GM12878 (cell line): ENCODE measurements at regions not wholly inside any gene's neighbourhood (a gene's known extent, or its start where the extent isn't known, plus 50 kb on each side); places are given as distances from the start of the nearest gene placed in this dataset.

Source experiments
- ATAC-seq: fragments of 200-7000 bp; cut with Tn5 transposase; 3 replicates; pipeline ENCODE4 v1.9.1; 2020; ENCODE audit warnings: mild to moderate bottlenecking, moderate library complexity
- BruUV-seq: library from RNA; stranded (reverse); fragments of 400-500 nt; replicated peaks from 2 replicates; lab custom pipeline; 2021; lab: Mats Ljungman, UMichigan
- CTCF ChIA-PET: fragments of 300-600 bp; sonication (Branson Sonifier 250); formaldehyde crosslinking; extraction: SDS; loops from one replicate; lab custom pipeline; 2021; ENCODE audit warnings: inconsistent platforms; lab: Yijun Ruan, JAX
- POLR2A ChIA-PET: fragments of 350-600 bp; formaldehyde crosslinking; extraction: SDS; loops from one replicate; lab custom pipeline; 2021; ENCODE audit warnings: inconsistent platforms; lab: Charles Lee
- RAD21 ChIA-PET: fragments of 300-600 bp; sonication (Branson Sonifier 250); formaldehyde crosslinking; loops from one replicate; lab custom pipeline; 2023; ENCODE audit warnings: antibody characterized with exemption; ENCODE audit not compliant: unreplicated experiment; lab: Charles Lee
- SMC1A ChIA-PET: fragments of 300-600 bp; sonication (Branson Sonifier 250); formaldehyde crosslinking; loops from one replicate; lab custom pipeline; 2023; ENCODE audit not compliant: unreplicated experiment, uncharacterized antibody; lab: Charles Lee
- DNase-seq: peaks from one replicate; pipeline ENCODE4 v3.0.0-alpha.2; 2011; ENCODE audit warnings: low read depth, low spot score
- FAIRE-seq: peaks from 3 replicates; lab custom pipeline; 2011; peaks lifted over from hg19 to GRCh38; lab: Jason Lieb, UNC
- H2AFZ ChIP-seq: 2 replicates; pipeline ENCODE4 v1.6.0; 2011; ENCODE audit warnings: low read depth, low read length, control low read depth; ENCODE audit not compliant: control insufficient read depth
- H3K27ac ChIP-seq: 2 replicates; pipeline ENCODE4 v1.5.1; 2011; ENCODE audit warnings: control low read depth; ENCODE audit not compliant: control insufficient read depth, insufficient read depth
- H3K27me3 ChIP-seq, 2 experiments: replicated peaks in 1 of 2; 2 replicates each; pipeline versions ENCODE4 v1.6.0 to v1.6.1; 2011; ENCODE audit warnings: low read length in 1 of 2; ENCODE audit not compliant: control insufficient read depth in 2 of 2, insufficient read depth in 2 of 2
- H3K36me3 ChIP-seq, 2 experiments: 2 replicates each; pipeline ENCODE4 v1.5.1; 2011; ENCODE audit warnings: low read length in 1 of 2; ENCODE audit not compliant: control insufficient read depth in 2 of 2, insufficient read depth in 2 of 2
- H3K4me1 ChIP-seq: 2 replicates; pipeline ENCODE4 v1.6.1; 2011; ENCODE audit warnings: mild to moderate bottlenecking, low read length, moderate library complexity, mixed read lengths; ENCODE audit not compliant: control insufficient read depth, insufficient read depth
- H3K4me2 ChIP-seq: 2 replicates; pipeline ENCODE4 v1.6.0; 2011; ENCODE audit warnings: control low read depth; ENCODE audit not compliant: control insufficient read depth, insufficient read depth
- H3K4me3 ChIP-seq: fragments of 200-600 bp; sonication (generic); 2 replicates; pipeline ENCODE4 v1.5.1; 2016
- H3K79me2 ChIP-seq: 2 replicates; pipeline ENCODE4 v1.6.0; 2011; ENCODE audit warnings: low read length; ENCODE audit not compliant: control insufficient read depth, insufficient read depth
- H3K9ac ChIP-seq: 2 replicates; pipeline ENCODE4 v1.8.0; 2011; ENCODE audit warnings: low read length, control low read depth, mixed read lengths; ENCODE audit not compliant: control insufficient read depth, insufficient read depth
- H3K9me3 ChIP-seq: replicated peaks from 3 replicates; pipeline ENCODE4 v1.5.1; 2011; ENCODE audit warnings: mild to moderate bottlenecking, low read length; ENCODE audit not compliant: control insufficient read depth, insufficient read depth
- H4K20me1 ChIP-seq: 2 replicates; pipeline ENCODE4 v1.6.0; 2011; ENCODE audit not compliant: control insufficient read depth, insufficient read depth
- ATF7 ChIP-seq: fragments of 450-650 bp; IDR thresholded peaks from 2 replicates; pipeline ENCODE4 v1.6.1; 2016; ENCODE audit warnings: low read depth, mild to moderate bottlenecking
- BCL11A ChIP-seq: IDR thresholded peaks from 2 replicates; pipeline ENCODE4 v1.6.1; 2011; ENCODE audit warnings: low read depth, low read length
- ETV6 ChIP-seq, 2 experiments: fragments of 450-650 bp in 1 of 2; IDR thresholded peaks in 1 of 2; conservative IDR thresholded peaks in 1 of 2; 2 replicates each; pipeline ENCODE4 v1.6.1; 2014; ENCODE audit warnings: antibody characterized with exemption in 1 of 2, borderline replicate concordance in 1 of 2, low read depth in 1 of 2, mild to moderate bottlenecking in 1 of 2, moderate library complexity in 1 of 2
- JUND ChIP-seq: IDR thresholded peaks from 2 replicates; pipeline ENCODE4 v1.6.1; 2012; ENCODE audit warnings: low read depth, mild to moderate bottlenecking, low read length, improper control_type of control experiment, moderate library complexity
- KDM1A ChIP-seq: fragments of 200-600 bp; sonication (generic); IDR thresholded peaks from 2 replicates; pipeline ENCODE4 v1.6.1; 2016; ENCODE audit warnings: borderline replicate concordance
- MTA3 ChIP-seq: IDR thresholded peaks from 2 replicates; pipeline ENCODE4 v1.6.1; 2012; ENCODE audit warnings: low read length, inconsistent platforms, borderline replicate concordance
- MYC ChIP-seq: IDR thresholded peaks from 2 replicates; pipeline ENCODE4 v1.6.1; 2011; ENCODE audit warnings: mild to moderate bottlenecking, low read length, moderate library complexity, inconsistent platforms; ENCODE audit not compliant: insufficient read depth, insufficient replicate concordance, insufficient read length, severe bottlenecking
- POU2F2 ChIP-seq: IDR thresholded peaks from 3 replicates; pipeline ENCODE4 v1.6.1; 2011; ENCODE audit warnings: low read depth, mild to moderate bottlenecking, low read length, borderline replicate concordance
- RUNX3 ChIP-seq: IDR thresholded peaks from 2 replicates; pipeline ENCODE4 v1.6.1; 2012; ENCODE audit warnings: low read length, inconsistent platforms
- WGBS: methylation state at CpG from one replicate; pipeline ENCODE4 v1.1.6; 2016; ENCODE audit warnings: low lambda C conversion rate; ENCODE audit not compliant: insufficient replicate concordance, insufficient coverage; ENCODE audit errors: missing lambda C conversion rate; 5-methylcytosine and 5-hydroxymethylcytosine counted together
- in situ Hi-C: fragments of 300-500 bp; cut with MboI; formaldehyde crosslinking; loops from 9 replicates; pipeline ENCODE4 v1.14.3; 2018; ENCODE audit warnings: mixed read lengths
- intact Hi-C: fragments of 100-400 bp; cut with micrococcal nuclease; formaldehyde crosslinking; loops from one replicate; pipeline ENCODE4 v1.14.2; 2022; ENCODE audit not compliant: unreplicated experiment
- TF ChIP-seq, protein P1 (sequence below): fragments of 450-650 bp; IDR thresholded peaks from 2 replicates; pipeline ENCODE4 v1.6.1; 2017; ENCODE audit warnings: antibody characterized with exemption, mild to moderate bottlenecking, moderate library complexity

DNA sequence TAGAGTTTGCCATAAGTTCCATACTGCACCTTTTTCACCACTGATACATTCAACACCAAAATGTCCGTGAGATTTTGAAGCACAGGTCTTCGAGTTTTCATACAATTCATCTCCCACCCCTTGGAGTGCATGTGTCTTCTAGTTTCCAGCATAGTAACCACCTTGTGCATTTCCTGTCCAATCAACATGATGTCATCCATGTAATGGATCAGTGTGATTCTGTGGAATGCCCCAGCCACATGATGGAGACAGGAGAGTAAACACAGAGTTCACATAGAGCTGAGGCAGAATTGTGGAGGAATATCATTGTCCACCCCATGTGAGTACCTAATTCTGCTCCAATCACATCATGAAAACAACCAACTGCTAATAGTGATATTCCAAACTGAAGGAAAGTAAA is 441.5 kb upstream of the CDH6 start:
- TF ChIP-seq ATF7 (no peak), RUNX3 (no peak), MYC (no peak), POU2F2 (no peak)
- TF ChIP-seq, protein P1, sequence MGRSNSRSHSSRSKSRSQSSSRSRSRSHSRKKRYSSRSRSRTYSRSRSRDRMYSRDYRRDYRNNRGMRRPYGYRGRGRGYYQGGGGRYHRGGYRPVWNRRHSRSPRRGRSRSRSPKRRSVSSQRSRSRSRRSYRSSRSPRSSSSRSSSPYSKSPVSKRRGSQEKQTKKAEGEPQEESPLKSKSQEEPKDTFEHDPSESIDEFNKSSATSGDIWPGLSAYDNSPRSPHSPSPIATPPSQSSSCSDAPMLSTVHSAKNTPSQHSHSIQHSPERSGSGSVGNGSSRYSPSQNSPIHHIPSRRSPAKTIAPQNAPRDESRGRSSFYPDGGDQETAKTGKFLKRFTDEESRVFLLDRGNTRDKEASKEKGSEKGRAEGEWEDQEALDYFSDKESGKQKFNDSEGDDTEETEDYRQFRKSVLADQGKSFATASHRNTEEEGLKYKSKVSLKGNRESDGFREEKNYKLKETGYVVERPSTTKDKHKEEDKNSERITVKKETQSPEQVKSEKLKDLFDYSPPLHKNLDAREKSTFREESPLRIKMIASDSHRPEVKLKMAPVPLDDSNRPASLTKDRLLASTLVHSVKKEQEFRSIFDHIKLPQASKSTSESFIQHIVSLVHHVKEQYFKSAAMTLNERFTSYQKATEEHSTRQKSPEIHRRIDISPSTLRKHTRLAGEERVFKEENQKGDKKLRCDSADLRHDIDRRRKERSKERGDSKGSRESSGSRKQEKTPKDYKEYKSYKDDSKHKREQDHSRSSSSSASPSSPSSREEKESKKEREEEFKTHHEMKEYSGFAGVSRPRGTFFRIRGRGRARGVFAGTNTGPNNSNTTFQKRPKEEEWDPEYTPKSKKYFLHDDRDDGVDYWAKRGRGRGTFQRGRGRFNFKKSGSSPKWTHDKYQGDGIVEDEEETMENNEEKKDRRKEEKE, result no peak
- DNase-seq (no peak), FAIRE-seq (no peak), ATAC-seq (no peak)
- RAD21 ChIA-PET, result no interaction called here
- 0% methylated on average over 2 of the region's 2 CpGs for WGBS
- in situ Hi-C loops, result no loop called here
- POLR2A ChIA-PET, result no interaction called here
- SMC1A ChIA-PET, result interaction anchor here (0.6 kb wide), 1 partner anchor 25 kb away, joined by 3 read pairs; no protein-coding TSS in a partner anchor
- no peaks in the 10 kb centered on the region for H4K20me1 ChIP-seq
- no peaks in the 10 kb centered on the region for H3K27me3 ChIP-seq
- BruUV-seq, result no TSS peak
- intact Hi-C loops, result no loop called here
- CTCF ChIA-PET, result no interaction called here
- H3K79me2 ChIP-seq, result no peaks in the 10 kb centered on the region
- H3K36me3 ChIP-seq, result no peaks in the 10 kb centered on the region
- H3K9me3 ChIP-seq, result no peaks in the 10 kb centered on the region
- H3K4me2 ChIP-seq, result no peak overlapping the region
- no peak overlapping the region for H3K4me3 ChIP-seq
- H3K27ac ChIP-seq, result no peak overlapping the region
- no peak overlapping the region for H2AFZ ChIP-seq
- no peaks in the 10 kb centered on the region for H3K4me1 ChIP-seq
- no peak overlapping the region for H3K9ac ChIP-seq

DNA sequence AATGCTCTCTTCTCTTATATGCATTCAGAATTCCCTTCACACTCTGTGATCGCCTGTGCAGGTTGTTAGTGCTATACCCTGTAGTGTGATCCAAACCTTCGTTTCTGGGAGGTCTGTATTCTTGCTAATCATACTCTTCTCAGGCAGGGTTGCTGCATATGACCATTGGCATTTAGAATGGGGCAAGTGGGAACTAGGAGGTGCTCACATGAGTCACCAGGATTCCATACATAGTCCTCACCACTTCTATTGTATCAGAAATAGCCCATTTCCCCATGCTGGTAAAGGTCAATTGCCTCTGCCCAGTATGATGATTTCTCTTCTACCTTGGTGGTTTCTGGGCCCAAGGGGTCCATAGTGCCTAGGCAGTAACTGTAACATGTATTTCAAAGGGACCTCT is 443.5 kb upstream of the CDH6 start:
- FAIRE-seq, result no peak
- Histone ChIP-seq H3K4me3 (no peak overlapping the region), H3K9me3 (no peaks in the 10 kb centered on the region), H3K27ac (no peak overlapping the region), H3K4me1 (no peaks in the 10 kb centered on the region), H4K20me1 (no peaks in the 10 kb centered on the region), H3K79me2 (no peaks in the 10 kb centered on the region), H3K4me2 (no peak overlapping the region), H3K9ac (no peak overlapping the region), H3K36me3 (no peaks in the 10 kb centered on the region), H2AFZ (no peak overlapping the region), H3K27me3 (no peaks in the 10 kb centered on the region)
- RAD21 ChIA-PET, result no interaction called here
- 22% methylated on average over 2 of the region's 2 CpGs for WGBS
- SMC1A ChIA-PET, result no interaction called here
- in situ Hi-C loops (no loop called here), intact Hi-C loops (no loop called here)
- DNase-seq, result no peak
- CTCF ChIA-PET, result no interaction called here
- TF ChIP-seq KDM1A, result no peak
- no peak for TF ChIP-seq BCL11A
- no peak for TF ChIP-seq MTA3
- no peak for TF ChIP-seq POU2F2
- no peak for TF ChIP-seq ETV6 (conservative IDR thresholded peaks at IDR 0.05 in 1 of 2, IDR thresholded peaks at IDR 0.05 in 1 of 2; ENCODE audit: borderline replicate concordance in 1 of 2, low read depth in 1 of 2)
- no peak for TF ChIP-seq JUND
- BruUV-seq, result no TSS peak
- ATAC-seq, result no peak
- POLR2A ChIA-PET, result no interaction called here
